ENCODE measurements at regions not wholly inside any gene's neighbourhood (a gene's known extent, or its start where the extent isn't known, plus 50 kb on each side); places are given as distances from the start of the nearest gene placed in this dataset.
"Not testable (repeated sequence)": the region's sequence is repeated elsewhere in the genome, so short reads cannot be mapped to it uniquely, and the experiment has no call there.

DNA sequence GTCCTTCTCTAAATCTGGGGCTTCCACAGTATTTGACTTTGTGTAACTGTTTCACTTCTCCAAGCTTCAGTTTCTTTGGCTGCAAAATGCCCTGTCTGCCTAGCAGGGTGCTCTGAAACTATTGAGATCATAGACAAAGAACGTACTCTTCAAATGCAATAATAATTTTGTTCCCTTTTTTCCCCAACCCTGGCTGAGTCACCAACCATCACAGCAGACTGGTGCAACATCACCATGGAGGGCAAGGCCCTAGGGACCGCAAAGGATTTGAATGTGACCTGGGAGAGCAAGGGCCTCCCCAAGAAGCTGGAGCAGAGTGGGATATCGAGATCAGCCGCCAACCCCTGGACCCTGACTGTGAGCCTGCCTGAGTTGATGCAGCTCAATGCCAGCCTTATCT lies 115.0 kb downstream of the FCRL5 start:
- no peak for TF ChIP-seq Cebpa-rat (IDR thresholded peaks at IDR 0.05)
- Histone ChIP-seq H4K20me1 (no peaks in the 10 kb centered on the region), H3K4me1 (no peaks in the 10 kb centered on the region), H3K27ac (no peak overlapping the region), H3K4me2 (no peak overlapping the region), H3K9me3 (no peaks in the 10 kb centered on the region), H3K27me3 (no peaks in the 10 kb centered on the region), H3K9ac (no peak overlapping the region), H3K36me3 (no peaks in the 10 kb centered on the region), H3K4me3 (no peak overlapping the region)

DNA sequence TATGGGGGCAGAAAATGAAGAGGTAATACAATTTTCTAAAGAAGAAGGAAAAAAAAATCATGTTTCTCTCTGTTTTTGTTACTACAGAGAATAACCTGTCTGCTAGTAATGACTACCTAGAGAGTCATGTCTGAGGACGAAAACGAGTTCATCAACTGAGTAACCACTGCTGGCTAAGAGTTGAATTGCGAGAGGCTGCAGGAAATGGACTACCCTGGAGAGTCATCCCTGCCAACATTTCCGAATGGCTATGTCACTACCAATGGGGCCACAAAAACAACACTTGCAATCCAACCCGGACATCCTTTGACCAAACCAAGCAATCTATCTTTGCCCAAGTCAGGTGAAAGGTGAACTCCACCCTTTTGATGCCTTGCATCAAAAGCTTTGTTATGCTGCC lies 120.6 kb downstream of the FCRL5 start:
- Histone ChIP-seq H3K9ac (no peak overlapping the region), H4K20me1 (no peaks in the 10 kb centered on the region), H3K4me1 (no peaks in the 10 kb centered on the region), H3K4me3 (no peak overlapping the region), H3K4me2 (no peak overlapping the region), H3K36me3 (no peaks in the 10 kb centered on the region), H3K27ac (no peak overlapping the region), H3K9me3 (no peaks in the 10 kb centered on the region), H3K27me3 (no peaks in the 10 kb centered on the region)
- no peak for TF ChIP-seq Cebpa-rat (IDR thresholded peaks at IDR 0.05)

DNA sequence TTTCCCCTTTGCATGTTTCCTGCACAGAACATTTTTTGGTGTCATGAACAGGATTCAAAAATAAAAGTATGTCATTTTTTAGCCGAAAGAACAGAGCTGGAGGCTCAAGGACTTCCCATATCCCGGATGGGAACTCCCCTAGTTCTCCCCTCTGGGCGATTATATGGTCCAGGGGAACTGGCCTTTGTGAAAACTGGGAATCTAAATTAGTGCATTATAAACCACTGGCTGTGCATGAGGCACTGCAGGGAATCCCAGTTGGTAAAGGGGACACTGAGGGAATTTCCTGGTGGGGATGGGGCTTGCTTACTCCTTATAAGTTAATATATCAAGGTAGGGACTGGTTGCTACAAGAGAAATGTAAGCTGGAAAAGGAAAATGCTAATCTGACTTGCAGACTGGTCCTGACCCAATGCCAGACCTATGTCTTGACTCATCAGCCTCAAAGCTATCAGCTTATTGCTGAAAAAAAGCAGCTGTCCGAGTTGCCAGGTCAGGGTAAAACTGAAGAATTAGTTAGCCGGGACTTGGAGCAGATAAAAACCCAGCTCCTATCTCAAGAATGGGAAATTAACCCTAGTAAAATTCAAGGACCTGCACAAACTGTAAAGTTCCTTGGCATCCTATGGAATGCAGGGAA lies 122.6 kb downstream of the FCRL5 start:
- no peaks in the 10 kb centered on the region for H3K9me3 ChIP-seq
- H3K4me3 ChIP-seq: no peak overlapping the region
- no peak overlapping the region for H3K4me2 ChIP-seq
- H3K27me3 ChIP-seq: no peaks in the 10 kb centered on the region
- H3K36me3 ChIP-seq: no peaks in the 10 kb centered on the region
- H3K27ac ChIP-seq: no peak overlapping the region
- H3K4me1 ChIP-seq: no peaks in the 10 kb centered on the region
- no peaks in the 10 kb centered on the region for H4K20me1 ChIP-seq
- TF ChIP-seq Cebpa-rat (IDR thresholded peaks at IDR 0.05): no peak
- no peak overlapping the region for H3K9ac ChIP-seq

DNA sequence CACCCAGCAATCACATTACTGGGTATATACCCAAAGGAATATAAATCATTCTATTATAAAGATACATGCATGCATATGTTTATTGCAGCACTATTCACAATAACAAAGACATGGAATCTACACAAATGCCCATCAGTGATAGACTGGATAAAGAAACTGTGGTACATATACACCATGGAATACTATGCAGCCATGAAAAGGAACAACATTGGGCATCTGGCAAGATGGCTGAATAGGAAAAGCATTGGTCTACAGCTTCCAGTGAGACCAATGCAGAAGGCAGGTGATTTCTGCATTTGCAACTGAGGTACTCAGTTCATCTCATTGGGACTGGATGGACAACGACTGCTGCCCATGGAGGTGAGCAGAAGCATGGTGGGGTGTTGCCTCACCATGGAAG lies 128.6 kb downstream of the FCRL5 start:
- not testable (repeated sequence) for H3K9me3 ChIP-seq, H3K4me1 ChIP-seq, H3K4me3 ChIP-seq, H3K27ac ChIP-seq, H3K27me3 ChIP-seq, H3K4me2 ChIP-seq, H3K9ac ChIP-seq, H3K36me3 ChIP-seq, H4K20me1 ChIP-seq

DNA sequence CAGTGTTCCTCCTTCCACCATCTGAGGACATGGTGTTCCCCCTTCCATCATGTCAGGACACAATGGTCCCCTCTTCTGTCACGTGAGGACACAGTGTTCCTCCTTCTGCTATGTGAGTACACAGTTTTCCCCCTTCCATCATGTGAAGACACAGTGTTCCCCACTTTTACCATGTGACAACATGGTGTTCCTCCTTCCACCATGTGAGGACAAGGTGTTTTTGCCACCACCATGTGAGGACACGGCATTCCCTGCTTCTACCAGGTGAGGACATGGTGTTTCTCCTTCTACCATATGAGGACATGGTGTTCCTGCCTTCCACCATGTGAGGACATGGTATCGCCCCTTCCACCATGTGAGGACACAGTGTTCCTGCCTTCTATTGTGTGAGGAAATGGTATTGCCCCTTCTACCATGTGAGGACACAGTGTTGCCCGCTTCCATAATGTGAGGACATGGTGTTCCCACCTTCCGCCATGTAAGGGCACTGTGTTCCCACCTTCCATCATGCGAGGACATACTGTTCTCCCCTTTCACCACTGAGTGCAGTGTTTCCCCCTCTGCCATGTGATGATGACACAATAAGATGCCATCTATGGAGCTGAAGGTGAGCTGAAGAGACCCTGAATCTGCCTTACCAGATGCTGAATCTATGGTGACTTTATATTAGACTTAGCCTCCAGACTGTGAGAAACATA lies 132.3 kb downstream of the FCRL5 start:
- H3K27ac ChIP-seq: no peak overlapping the region

DNA sequence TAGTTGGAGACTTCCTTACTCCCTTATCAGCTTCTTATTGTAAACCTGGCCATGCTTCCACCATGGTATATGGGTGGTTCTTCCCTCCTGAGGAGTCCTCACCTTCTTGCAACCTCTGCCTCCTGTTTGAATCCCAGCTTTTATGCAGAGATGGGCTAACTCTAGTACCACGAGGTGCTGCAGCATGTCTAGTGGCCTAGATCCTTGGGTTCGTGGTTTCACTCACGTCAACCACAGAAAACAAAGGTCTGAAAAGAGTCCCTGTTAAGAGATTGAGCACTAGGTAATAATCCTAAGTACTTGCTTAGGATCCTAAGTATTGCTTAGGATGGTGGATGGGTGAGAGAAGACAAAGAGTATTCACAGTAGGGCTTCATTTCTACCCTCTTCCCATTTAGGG lies 133.7 kb downstream of the FCRL5 start:
- Histone ChIP-seq H3K4me2 (no peak overlapping the region), H3K4me1 (no peaks in the 10 kb centered on the region), H4K20me1 (no peaks in the 10 kb centered on the region), H3K9ac (no peak overlapping the region), H3K4me3 (no peak overlapping the region), H3K27ac (no peak overlapping the region), H3K36me3 (no peaks in the 10 kb centered on the region), H3K9me3 (no peaks in the 10 kb centered on the region), H3K27me3 (no peaks in the 10 kb centered on the region)
- no peak for TF ChIP-seq Cebpa-rat (IDR thresholded peaks at IDR 0.05)

More for the DNA sequence above, 132.3 kb downstream of the FCRL5 start:
- Histone ChIP-seq H3K9me3 (no peaks in the 10 kb centered on the region), H3K4me1 (no peaks in the 10 kb centered on the region), H3K4me3 (no peak overlapping the region), H3K27me3 (no peaks in the 10 kb centered on the region), H3K4me2 (no peak overlapping the region), H3K9ac (no peak overlapping the region), H4K20me1 (no peaks in the 10 kb centered on the region), H3K36me3 (no peaks in the 10 kb centered on the region)
- TF ChIP-seq Cebpa-rat (IDR thresholded peaks at IDR 0.05): no peak

DNA sequence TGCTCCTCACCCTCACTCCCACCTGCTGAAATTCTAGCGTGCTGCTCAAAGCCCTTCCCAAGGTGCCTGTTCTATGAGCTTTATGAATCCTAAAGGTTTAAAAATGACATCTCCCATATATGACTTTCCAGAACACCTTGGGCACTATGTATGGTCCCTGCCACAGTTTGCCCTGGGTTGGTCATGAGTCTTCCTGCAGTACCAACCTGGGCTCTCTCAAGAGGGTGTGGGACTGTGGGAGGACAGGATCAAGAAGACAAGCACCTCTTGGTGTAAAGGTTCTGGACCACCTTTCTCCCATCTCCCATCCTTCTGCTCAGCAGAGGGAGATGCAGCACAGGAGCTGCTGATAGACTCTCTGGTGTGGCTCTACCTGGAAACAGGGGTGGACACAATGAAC lies 134.1 kb downstream of the FCRL5 start:
- H3K27ac ChIP-seq: no peak overlapping the region
- no peak overlapping the region for H3K9ac ChIP-seq
- TF ChIP-seq Cebpa-rat (IDR thresholded peaks at IDR 0.05): no peak
- no peaks in the 10 kb centered on the region for H4K20me1 ChIP-seq
- H3K4me1 ChIP-seq: no peaks in the 10 kb centered on the region
- no peaks in the 10 kb centered on the region for H3K9me3 ChIP-seq
- H3K36me3 ChIP-seq: no peaks in the 10 kb centered on the region
- H3K4me3 ChIP-seq: no peak overlapping the region
- no peak overlapping the region for H3K4me2 ChIP-seq
- H3K27me3 ChIP-seq: no peaks in the 10 kb centered on the region

DNA sequence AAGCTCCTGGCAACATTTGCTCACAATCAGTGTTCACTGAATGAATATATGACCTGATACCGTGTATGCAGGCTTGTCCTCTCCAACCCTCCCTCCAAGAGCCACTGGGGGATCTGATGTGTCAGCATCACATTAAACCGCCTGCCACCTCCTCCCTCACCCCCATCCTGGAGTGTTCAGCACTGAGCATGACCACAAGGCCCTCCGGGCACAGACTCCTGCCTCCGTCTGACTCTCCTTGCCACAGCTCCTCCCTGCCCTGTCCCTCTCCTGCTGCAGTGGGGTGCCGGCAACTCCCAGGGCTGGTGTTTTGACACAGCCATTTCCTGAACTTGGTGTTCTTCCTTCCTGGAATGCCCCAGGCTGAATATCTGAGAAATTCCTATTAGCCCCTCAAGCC lies 136.7 kb downstream of the FCRL5 start:
- Histone ChIP-seq H3K4me3 (no peak overlapping the region), H3K27me3 (no peaks in the 10 kb centered on the region), H3K36me3 (no peaks in the 10 kb centered on the region), H4K20me1 (no peaks in the 10 kb centered on the region), H3K9ac (no peak overlapping the region), H3K4me2 (no peak overlapping the region), H3K27ac (no peak overlapping the region), H3K4me1 (0 out of 2 replicates have a peak, but pooled peaks cover 4% of the 10 kb centered on the region), H3K9me3 (no peaks in the 10 kb centered on the region)
- no peak for TF ChIP-seq Cebpa-rat (IDR thresholded peaks at IDR 0.05)

DNA sequence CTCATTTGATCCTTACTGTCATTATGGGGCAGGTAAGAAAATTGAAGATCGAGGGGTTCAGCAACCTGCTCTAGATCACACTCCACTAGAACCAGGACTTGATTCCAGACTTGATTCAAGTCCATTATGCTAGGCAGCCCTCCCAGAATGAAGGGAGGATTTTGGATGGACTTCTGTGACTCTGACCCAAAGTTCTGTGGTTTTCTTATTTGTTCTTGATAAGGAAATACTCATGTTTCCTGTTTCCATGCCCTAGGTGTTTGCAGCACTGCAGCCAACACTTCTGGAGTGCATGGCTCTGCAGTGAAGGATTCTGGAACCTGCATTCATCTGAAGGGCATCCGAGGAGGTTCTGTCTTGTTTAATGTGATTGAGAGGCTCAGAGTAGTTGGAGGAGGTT lies 140.0 kb downstream of the FCRL5 start:
- no peak overlapping the region for H3K9ac ChIP-seq
- no peak overlapping the region for H3K27ac ChIP-seq
- H3K4me2 ChIP-seq: no peak overlapping the region
- no peaks in the 10 kb centered on the region for H3K9me3 ChIP-seq
- H3K27me3 ChIP-seq: no peaks in the 10 kb centered on the region
- H3K4me1 ChIP-seq: 0 out of 2 replicates have a peak, but pooled peaks cover 4% of the 10 kb centered on the region
- no peak overlapping the region for H3K4me3 ChIP-seq
- TF ChIP-seq Cebpa-rat (IDR thresholded peaks at IDR 0.05): no peak
- no peaks in the 10 kb centered on the region for H4K20me1 ChIP-seq
- H3K36me3 ChIP-seq: no peaks in the 10 kb centered on the region

DNA sequence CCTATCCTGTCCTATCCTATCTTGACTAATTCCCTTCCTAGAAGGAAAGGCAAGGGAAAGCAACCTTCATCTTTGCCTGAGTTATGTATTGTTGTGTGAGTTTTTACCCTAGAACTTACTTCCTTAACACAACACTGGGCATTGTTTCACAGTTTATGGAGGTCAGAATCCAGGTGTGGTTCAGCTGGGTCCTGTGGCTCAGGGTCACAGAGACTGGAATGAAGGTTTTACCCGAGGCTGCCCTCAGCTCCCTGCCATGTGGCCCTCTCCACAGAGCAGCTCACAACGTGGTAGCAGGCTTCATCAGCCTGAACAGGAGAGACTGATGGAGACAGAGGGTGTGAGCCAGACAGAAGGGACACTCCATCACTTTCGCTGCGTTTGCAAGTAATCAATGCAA lies 140.5 kb downstream of the FCRL5 start:
- Histone ChIP-seq H3K4me2 (no peak overlapping the region), H3K27ac (no peak overlapping the region), H4K20me1 (no peaks in the 10 kb centered on the region), H3K9ac (no peak overlapping the region), H3K27me3 (no peaks in the 10 kb centered on the region), H3K4me3 (no peak overlapping the region), H3K9me3 (no peaks in the 10 kb centered on the region), H3K4me1 (0 out of 2 replicates have a peak, but pooled peaks cover 4% of the 10 kb centered on the region), H3K36me3 (no peaks in the 10 kb centered on the region)
- TF ChIP-seq Cebpa-rat (IDR thresholded peaks at IDR 0.05): no peak

Data from BLaER1 (cell line).